NCI-H2029 (cell line): ENCODE measurements at regions not wholly inside any gene's neighbourhood (a gene's known extent, or its start where the extent isn't known, plus 50 kb on each side); places are given as distances from the start of the nearest gene placed in this dataset.

ENCODE experiments used
- DNase-seq: peaks from one replicate; lab custom pipeline; 2025; lab: John Stamatoyannopoulos, UW

DNA sequence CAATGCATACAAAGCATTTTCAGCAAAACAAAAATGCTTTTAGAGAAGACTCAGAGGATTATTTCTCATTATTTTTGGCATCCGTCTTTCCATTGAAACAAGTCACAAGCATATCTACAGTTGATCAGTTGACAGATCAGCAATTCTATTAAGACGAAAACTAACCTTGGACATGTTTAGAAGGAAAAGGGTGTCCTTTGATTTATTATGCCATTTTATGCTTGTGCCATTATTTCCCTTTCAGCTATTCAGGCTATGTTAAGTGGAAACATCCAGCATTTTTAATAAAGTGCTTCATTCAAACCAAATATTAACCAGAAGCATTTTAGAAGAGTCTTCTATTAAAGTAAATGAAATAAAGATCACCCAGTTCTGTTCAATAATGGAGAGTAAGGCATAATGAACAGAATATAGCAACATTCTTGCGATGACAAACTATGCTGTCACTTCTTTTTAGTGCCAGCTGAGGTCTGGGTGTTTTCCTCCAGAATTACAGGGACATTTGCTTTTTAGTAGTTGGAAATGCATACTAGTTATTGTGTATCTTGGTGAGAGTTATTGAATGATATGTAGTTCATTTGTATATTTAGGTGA is 481.4 kb downstream of the PLA2G4A start:
- no peak for DNase-seq

DNA sequence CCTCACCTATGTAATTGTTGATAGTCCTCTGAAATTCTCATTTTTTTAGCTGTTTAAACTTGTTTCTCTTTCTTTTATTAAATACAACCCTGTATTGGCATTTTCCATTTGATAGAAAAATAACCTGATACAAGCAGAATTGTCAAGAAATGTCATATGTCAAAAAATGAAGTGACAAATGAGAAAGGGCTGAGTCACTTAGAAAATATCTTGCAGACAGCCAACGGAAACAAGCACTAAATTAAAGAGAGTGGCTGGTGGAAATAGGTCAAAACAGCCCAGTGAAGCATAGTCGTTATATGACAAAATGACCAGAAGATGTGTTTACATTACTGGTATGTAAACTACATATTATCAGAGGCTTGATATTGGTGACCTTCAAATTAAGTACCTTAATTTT is 484.4 kb downstream of the PLA2G4A start:
- no peak for DNase-seq

DNA sequence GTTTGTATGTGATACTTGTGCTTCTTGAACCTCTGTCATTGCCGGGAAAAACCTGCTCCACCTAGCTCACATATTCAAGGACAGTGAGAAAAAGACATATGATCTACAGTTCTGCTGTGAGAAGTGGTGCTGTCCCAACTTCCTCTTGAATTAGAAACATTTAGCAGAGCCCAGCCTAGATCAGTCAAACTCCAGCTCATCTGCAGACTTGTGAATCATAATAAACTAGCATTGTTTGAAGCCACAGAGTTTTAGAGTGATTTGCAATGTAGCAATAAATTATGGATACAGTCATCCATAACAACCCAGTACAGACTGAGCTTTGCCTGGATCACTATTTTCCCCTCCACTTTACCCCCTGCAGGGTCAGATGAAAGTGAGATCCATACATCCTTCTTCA is 497.8 kb downstream of the PLA2G4A start:
- no peak for DNase-seq

DNA sequence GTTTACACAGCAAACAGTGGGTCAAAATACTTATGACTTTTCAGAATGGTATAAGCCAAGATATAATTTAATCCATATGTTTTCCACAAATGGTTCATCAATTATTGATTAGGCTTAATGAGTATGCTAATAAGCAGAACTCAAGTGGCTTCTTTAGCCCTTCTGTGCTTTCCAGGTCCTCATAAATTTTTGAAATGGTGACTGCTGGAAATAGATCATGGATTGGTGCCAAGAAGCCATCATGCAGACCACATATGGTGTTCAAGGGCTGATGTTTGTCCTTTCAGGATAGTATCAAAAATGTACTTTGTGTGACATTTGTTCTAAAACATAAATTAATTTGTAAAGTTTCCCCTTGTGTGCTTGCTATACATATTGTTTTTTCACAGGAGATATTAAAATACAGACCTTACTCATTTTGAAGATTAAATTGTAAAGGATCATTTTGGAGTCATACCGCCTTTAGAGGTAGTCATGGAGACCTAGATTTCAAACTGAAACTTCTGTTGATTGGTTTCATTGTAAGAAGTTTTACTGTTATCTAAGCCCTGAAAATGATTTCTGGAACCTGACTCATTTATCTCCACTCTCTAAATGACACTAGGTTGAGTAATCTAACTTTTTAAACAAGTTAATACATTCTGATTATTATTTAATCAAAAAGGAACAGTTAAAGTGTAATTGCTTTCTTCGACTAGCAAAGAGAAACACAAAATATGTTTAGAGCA is 507.9 kb downstream of the PLA2G4A start:
- DNase-seq, result no peak

DNA sequence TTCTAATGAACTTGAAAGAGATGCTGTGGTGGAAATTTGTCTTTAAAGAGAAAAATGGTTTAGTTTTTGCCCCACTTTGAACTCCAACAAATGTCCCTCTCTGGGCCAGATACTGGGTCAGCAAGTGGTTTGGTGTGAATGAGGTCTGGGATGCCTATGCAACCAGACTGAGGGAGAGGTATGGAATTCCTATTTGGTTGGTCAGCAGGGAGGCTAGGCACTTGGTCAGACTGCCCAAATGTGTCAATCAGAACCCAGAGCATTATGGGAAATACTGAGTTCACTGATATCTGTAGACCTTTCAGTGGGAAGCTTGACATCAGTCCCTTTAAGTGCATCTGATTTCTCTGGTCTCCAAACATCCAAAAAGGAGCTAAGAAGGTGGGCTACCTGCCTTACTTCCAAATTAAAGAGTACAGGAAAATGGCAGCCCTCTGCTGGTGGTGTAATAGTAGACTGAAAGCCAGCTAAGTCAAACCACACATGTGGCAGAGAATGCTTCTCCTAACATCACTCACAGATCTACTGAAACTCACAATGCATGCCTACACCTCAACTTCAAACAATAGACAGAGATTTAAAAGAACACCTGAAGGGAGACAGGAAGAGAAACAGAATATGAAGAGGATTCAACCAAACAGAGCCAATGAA is 510.1 kb downstream of the PLA2G4A start:
- DNase-seq, result no peak

DNA sequence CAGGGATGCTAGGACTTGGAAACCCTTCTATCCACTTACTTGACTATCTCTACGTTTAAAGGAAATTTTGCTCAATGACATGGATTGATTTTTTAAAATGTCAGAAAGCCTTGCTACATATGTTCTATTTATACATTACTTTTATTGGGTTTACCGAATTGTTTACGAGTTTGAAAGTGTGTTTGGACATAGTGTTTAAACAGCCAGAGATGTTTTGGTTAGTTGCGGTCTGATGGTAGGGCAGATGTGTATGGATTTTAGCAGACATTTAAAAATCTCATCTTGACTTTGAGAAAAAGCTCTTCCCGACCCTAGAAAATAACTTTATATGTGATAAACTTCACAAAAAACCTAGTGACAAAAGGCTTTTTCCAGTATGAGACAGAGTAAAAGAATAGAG is 513.7 kb downstream of the PLA2G4A start:
- no peak for DNase-seq

DNA sequence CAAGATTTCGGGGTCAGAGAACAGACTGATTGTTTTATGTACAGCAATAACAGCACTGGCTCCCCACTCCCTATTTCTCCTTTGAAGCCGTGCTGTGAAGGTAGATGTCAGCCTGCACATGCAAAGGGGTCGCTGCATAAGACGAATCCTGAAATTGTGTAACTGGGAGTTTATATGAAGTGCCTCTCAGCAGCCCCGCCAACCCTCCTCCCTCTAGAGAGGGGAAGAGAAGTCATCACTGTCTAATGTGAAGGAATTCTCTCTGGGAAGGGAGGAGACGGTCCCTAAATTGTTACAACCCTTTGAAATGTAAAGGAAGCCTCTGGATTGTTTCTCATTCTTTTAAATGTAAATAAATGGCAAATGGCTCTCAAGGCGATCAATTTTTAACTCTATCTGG is 545.3 kb downstream of the PLA2G4A start:
- DNase-seq, result no peak

DNA sequence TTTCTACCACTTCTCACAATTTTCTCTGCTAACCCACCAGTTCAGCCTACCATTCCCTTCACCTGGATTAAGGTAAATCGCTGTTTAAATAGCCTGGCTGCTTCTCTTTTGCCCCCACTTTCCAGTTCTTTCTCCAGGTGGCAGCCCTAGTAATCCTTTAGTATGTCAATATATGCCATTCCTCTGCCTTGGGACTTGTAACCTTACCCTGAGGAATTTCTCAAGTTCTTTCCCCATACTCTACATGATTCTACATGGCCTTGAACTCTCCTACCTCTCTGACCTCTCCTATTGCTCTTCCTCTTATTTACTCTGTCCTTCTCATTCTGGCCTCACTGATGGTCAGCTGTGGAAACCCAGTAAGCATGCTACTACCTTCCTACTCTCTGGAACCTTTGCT is 546.0 kb downstream of the PLA2G4A start:
- no peak for DNase-seq

DNA sequence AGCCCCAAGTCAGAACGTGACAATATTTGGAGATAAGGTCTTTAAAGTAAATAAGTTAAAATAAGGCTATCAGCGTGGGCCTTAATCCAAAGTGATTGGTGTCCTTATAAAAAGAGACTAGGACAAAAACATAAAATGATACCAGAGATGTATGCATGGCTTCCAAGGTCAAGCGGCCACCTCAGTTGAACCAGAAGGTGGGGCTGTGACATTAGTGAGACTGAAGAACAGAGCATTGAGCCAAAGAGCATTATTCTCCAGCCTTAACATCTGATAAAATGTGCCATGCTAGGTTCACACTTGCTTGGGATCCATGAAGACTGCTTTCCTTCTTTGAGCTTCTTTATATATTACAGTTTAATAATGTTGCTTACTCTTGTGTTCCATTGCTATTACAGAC is 554.6 kb downstream of the PLA2G4A start:
- DNase-seq, result no peak

DNA sequence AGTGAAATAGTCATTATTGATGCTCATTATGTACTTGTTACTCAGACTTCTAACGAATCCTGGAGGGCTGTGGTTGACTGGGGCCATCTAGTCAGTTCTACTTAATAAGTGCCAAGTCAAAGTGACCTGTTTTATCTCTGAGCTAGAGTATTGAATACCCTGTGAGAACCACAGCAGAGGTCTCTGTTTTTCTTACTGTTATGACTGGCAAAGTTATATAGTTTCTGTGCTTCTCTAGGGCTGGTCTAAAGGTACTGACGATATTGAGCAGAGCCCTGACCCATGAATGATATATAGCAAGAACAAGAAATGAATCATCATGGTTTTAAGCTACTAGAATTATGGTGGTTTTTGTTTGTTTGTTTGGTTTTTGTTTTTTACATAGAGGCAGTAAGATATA is 555.8 kb downstream of the PLA2G4A start:
- DNase-seq, result no peak

DNA sequence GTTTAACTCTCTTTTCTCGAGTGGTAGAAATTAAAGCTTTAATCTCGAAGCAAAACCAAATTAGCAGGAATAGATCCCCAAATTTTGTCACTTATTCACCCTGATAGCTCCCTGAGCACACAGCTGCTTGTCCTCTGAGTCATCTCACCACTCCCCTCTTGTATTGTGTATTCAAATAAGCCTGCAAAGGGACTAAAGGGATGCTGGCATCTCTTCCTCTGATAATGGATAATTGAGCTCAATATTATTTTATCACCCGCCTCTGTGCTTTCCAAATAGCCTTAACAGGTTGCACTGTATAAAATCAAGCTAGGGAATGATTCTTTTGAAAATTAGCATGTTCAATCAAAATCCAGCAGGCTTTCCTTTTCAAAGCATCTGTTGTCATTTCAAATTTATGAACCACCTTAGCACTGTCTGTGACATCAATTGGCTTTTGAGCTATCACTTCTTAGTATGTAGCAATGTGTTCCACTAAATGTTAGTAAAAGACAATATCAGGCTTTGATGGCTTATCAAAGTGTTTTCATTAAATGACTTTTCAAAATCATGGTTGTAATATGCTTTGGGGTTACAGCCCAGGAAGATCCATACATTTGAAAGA is 561.6 kb downstream of the PLA2G4A start:
- no peak for DNase-seq

DNA sequence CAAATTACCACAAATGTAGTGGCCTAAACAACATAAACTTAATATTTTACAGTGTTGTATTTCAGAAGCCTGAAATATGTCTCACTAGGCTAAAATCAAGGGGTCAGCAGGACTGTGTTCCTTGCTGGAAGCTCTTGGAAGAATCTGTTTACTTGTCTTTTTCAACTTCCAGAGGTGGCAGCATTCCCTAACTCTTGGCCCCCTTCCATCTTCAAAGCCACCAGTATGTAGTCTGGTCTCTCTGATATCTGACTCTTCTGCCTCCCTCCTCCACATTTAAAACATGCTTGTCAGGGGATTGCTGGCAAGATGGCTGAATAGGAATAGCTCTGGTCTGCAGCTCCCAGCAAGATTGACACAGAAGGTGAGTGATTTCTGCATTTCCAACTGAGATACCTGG is 567.5 kb downstream of the PLA2G4A start:
- no peak for DNase-seq

DNA sequence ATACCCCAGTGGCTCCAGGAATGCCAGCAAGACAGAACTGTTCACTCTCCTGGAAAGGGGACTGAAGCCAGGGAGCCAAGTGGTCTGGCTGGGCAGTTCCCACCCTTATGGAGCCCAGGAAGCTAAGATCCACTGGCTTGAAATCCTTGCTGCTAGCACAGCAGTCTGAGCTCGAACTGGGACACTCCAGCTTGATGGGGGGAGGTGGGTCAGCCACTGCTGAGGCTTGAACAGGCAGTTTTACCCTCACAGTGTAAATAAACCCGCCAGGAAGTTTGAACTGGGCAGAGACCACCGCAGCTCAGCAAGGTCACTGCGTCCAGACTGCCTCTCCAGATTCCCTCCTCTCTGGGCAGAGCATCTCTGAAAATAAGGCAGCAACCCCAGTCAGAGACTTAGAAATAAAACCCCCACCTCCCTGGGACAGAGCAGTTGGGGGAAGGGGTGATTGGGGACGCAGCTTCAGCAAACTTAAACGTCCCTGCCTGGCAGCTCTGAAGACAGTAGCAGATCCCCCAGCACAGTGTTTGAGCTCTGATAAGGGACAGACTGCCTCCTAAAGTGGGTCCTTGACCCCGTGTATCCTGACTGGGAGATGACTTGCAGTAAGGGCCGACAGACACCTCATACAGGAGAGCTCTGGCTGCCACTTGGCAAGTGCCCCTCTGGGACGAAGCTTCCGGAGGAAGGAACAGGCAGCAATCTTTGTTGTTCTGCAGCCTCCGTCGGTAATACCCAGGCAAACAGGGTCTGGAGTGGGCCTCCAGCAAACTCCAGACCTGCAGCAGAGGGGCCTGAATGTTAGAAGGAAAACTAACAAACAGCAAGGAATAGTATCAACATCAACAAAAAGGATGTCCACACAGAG is 568.4 kb downstream of the PLA2G4A start:
- DNase-seq, result no peak

DNA sequence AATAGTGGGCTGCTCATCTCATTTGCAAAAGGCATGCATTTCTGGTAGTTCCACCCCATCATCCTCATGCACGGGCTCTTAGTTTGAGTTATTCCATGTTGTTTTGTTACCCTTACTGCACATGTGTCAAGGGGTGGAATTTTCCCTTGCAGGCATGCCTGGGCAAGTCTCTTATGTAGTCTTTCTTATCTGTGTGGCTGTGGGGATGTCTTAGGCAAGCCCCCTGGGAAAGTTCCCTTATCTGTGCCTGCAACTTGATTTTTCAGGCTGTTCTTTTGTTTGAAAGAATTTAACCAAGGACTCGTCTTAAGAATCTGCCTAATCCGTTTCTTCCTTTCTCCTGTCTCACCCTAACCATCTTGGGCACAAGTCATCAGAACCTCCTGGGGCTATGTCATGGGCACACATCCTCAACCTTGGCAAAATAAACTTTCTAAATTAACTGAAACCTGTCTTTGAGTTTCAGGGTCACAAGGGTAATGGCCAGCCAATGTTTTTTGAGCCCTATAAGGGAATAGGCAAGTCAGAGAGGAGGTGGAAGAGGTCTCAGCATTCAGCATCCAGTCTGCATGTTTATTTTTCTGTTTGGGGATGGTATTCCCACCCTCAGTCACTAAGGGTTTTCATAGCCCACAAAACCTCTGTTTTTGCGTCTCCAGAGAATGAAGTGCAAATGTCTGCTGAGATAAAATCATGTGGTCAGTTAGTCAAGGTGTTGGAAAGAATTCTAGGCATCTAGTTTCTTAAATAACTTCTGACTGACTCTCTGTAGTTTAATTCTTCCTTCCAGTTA is 579.7 kb downstream of the PLA2G4A start:
- DNase-seq, result no peak

DNA sequence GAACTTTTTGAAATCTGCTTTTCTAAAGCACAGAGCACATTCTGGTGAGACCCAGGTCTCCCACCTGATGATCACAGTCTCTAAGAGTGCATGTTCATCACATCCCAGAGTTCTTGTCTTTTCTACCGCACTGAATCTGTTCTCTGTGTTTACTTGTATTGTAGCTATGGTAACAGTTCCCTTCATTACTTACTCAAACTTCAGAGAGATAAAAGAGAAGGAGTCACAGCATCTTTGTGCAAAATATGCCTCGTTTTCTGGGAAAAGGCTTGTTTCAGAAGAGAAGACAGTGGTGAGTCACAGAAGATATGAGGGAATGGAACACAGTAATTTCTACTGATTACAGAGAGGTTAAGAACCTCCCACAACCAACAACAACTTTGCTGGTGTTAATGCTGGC is 580.6 kb downstream of the PLA2G4A start:
- DNase-seq, result no peak

DNA sequence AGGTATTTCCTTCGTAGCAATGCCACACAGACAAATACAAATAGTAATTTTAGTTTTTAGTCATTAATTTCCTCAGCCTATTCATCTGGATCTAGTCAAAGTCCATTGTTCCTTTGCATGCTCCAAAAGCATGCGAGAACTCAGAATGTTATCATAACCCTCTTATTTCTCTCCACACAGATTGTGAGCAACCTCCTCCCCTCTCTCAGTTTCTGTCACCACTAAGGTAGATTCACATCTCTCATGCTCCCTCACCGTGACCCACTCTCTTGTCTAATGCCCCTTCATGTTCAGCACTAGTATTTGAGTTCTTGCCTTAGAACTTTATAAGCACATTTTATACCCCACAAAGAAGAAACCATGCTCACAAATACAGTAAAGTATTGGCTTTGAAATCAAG is 582.4 kb downstream of the PLA2G4A start:
- no peak for DNase-seq

DNA sequence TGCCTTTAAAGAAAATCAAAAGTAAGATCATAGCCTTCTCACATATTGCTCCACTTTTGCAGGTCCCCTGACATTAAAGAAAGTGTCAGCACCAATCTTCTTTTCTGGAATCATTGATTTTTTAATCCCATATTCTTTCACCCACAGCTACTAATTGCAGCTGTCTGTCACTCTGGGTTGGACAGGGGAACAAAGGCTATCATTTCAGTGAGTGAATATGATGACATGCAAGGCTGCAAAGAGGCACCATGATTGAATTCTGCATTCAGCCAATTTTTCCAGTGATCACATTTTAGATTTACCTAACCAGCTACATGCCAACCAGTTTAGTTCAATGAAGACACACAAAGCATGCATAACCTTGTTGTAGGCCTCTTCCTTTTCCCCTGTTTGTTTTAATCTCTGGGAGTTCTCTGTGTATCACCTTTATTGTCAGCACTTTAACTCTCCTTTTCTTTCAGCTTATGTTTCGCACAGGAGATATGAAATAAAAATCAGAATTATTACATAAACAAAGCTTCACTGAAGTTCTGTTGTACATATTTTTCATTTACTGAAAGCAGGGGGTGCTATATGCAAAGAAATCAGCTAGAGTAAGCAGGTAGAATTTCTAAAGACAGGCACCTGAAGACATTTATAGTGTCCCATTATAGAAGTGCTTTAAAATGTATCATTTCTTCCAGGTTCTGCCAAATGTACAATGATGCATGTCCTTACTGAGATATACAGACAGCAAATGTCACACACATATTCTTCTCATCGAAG is 584.8 kb downstream of the PLA2G4A start:
- DNase-seq, result peak; percentile 2

DNA sequence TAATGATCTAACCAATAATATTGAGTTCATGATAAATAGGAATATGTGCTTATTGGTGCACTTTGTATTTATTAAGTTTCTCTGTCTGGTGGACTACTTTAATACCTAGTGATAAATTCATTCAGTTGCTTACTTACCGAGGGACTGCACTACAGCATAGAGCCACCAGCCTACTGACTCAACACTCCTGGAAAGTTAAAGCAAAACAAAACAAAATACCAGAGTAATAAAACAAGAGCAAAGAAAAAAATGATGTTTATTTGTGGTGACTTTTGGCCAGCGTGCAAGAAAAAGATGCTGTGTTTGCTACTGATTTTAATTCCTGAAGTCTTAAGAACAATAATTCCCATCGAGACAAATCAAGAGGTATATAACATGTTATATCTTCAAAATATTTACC is 586.3 kb downstream of the PLA2G4A start:
- no peak for DNase-seq

DNA sequence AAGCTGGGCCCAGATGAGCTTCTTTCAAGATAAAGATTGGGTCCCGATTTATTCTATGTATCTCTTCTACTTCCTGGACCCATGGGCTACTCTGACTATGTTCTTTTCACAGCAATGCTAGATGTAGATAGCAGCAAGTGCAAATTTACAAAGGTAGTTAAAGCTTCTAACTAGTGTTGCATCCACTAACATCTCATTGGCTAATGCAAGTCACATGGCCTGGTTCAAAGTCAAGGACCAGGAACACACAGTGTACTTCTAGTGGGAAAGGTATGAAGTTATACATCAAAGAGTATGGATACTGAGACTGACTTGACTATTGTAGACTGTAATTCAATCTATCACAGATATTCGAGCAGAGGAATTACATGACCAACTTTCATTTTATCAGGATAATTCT is 588.8 kb downstream of the PLA2G4A start:
- DNase-seq, result no peak

DNA sequence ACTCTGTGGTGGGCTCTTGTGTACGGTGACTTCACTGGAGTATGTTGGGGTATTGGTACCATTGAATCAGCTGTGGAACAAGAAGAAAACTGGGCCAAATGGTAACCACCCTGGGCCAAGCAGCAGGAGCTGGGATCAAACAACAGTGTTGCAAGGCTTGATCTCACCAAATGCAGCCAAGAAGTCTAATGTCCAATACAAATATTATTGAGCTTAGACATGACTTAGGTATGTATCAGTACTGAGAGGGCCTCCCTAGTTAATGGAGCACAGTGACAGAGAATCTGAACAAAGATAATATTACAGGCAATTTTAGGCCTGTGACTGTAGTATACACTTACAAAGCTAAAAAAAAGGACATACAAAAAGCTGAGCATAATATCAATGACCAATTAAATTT is 604.8 kb downstream of the PLA2G4A start:
- DNase-seq, result no peak

DNA sequence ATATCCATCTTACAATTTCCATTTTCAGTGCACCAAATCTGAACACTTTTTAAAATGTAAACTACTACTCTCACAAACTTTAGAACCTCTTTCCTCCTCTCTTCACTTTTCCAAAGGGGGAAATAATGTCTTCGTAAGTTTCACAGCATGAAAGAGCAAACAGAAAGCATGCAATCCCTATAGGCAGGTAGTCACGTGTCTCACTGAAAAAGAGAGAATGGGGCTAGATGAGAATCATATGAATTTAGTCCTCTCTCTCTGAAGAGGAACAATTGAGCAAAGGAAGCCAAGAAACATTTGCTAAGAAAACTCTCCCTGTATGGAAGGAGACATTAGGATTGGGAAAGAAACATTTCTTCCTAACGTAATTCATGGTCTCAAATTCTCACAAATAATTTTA is 613.9 kb downstream of the PLA2G4A start:
- no peak for DNase-seq
